ENCODE measurements at regions not wholly inside any gene's neighbourhood (a gene's known extent, or its start where the extent isn't known, plus 50 kb on each side); places are given as distances from the start of the nearest gene placed in this dataset.

DNA sequence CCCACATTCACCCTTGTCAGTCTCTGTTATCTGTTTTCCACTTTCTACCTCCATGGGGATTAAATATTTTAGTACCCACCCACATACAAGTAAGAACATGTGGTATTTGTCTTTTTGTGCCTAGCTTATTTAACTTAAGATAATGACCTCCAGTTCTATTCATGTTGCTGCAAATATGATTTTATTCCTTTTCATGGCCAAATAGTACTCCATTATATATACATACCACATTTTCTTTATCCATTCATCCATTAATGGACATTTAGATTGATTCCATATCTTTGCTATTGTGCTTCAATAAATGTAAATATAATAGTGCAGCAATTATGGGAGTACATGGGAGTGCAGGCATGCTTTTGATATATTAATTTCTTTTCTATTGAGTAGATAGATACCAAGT is 185.8 kb downstream of the RPAP3 start:
- DNase-seq (ENCODE audit: low read depth), result no peak
- TF ChIP-seq, protein P1, sequence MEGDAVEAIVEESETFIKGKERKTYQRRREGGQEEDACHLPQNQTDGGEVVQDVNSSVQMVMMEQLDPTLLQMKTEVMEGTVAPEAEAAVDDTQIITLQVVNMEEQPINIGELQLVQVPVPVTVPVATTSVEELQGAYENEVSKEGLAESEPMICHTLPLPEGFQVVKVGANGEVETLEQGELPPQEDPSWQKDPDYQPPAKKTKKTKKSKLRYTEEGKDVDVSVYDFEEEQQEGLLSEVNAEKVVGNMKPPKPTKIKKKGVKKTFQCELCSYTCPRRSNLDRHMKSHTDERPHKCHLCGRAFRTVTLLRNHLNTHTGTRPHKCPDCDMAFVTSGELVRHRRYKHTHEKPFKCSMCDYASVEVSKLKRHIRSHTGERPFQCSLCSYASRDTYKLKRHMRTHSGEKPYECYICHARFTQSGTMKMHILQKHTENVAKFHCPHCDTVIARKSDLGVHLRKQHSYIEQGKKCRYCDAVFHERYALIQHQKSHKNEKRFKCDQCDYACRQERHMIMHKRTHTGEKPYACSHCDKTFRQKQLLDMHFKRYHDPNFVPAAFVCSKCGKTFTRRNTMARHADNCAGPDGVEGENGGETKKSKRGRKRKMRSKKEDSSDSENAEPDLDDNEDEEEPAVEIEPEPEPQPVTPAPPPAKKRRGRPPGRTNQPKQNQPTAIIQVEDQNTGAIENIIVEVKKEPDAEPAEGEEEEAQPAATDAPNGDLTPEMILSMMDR (IDR thresholded peaks at IDR 0.05; ENCODE audit: insufficient read depth, low read length, poor library complexity, severe bottlenecking), result no peak
- no peaks in the 10 kb centered on the region for H3K27me3 ChIP-seq (ENCODE audit: control insufficient read depth, insufficient read depth, low read length)
- no peaks in the 10 kb centered on the region for H3K36me3 ChIP-seq (ENCODE audit: control insufficient read depth, insufficient read depth, low read length)
- H3K4me3 ChIP-seq (ENCODE audit: low read depth, low read length), result no peak overlapping the region

DNA sequence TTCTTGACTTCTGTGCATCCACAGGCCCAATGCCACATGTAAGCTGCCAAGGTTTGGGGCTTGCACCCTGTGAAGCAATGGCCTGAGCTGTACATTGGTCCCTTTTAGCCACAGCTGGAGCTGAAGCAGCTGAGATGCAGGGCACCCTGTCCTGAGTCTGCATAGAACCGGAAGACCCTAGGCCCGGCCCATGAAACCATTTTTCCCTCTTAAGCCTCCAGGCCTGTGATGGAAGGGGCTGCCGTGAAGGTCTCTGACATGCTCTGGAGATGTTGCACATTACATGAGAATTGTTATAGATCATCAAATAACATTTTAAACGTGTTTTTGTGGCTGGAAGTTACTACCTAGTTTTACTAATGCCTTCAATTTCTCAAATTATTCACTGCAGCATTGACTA is 188.7 kb downstream of the RPAP3 start:
- no peak for DNase-seq (ENCODE audit: low read depth)
- Histone ChIP-seq H3K27me3 (ENCODE audit: control insufficient read depth, insufficient read depth, low read length) (no peaks in the 10 kb centered on the region), H3K4me3 (ENCODE audit: low read depth, low read length) (no peak overlapping the region), H3K36me3 (ENCODE audit: control insufficient read depth, insufficient read depth, low read length) (no peaks in the 10 kb centered on the region)
- TF ChIP-seq, protein P1 (IDR thresholded peaks at IDR 0.05; ENCODE audit: insufficient read depth, low read length, poor library complexity, severe bottlenecking), result no peak

DNA sequence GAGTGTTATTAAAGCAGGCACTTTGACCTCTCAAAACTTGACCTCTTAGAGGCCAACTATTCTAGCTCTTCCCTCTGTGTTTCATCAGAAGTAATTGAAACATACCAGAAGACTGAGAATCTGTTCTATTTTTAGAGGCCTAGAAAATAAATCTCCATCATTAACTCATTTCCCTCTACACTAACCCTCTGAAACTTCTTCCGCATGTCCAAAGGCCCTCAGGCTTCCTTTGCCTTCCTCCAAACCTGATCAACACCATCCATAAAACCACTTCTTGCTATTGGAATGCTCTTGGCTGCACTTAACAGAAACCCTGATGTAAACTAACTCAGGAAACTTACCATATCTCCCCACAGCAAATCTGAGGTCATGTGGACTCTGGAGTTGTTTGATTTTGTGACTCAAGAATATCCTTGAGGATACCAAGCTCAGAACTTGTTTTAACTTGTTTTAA is 196.4 kb downstream of the RPAP3 start:
- Histone ChIP-seq H3K4me3 (ENCODE audit: low read depth, low read length) (no peak overlapping the region), H3K27me3 (ENCODE audit: control insufficient read depth, insufficient read depth, low read length) (no peaks in the 10 kb centered on the region), H3K36me3 (ENCODE audit: control insufficient read depth, insufficient read depth, low read length) (no peaks in the 10 kb centered on the region)
- TF ChIP-seq, protein P1 (IDR thresholded peaks at IDR 0.05; ENCODE audit: insufficient read depth, low read length, poor library complexity, severe bottlenecking), result no peak
- DNase-seq (ENCODE audit: low read depth), result no peak

DNA sequence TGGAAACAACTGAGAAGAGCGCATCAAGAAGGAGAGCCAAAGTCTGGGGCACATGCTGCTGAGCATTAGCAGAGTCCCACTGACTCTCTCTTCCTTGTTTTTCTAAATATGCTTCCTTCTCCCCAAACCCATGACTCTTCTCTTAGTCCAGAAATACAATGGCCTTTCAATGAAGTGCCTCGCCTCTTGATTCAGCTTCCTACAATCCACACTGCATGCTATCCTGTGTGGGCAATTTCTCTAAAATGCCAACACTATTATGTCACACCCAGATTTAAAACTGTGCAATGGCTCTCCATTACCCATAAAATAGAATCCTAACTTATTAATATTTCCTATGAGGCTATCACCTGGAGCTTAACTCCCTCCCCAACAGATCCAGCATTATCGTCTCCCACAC is 198.6 kb downstream of the RPAP3 start:
- DNase-seq (ENCODE audit: low read depth), result no peak
- no peaks in the 10 kb centered on the region for H3K27me3 ChIP-seq (ENCODE audit: control insufficient read depth, insufficient read depth, low read length)
- H3K4me3 ChIP-seq (ENCODE audit: low read depth, low read length), result no peak overlapping the region
- TF ChIP-seq, protein P1 (IDR thresholded peaks at IDR 0.05; ENCODE audit: insufficient read depth, low read length, poor library complexity, severe bottlenecking), result no peak
- no peaks in the 10 kb centered on the region for H3K36me3 ChIP-seq (ENCODE audit: control insufficient read depth, insufficient read depth, low read length)

DNA sequence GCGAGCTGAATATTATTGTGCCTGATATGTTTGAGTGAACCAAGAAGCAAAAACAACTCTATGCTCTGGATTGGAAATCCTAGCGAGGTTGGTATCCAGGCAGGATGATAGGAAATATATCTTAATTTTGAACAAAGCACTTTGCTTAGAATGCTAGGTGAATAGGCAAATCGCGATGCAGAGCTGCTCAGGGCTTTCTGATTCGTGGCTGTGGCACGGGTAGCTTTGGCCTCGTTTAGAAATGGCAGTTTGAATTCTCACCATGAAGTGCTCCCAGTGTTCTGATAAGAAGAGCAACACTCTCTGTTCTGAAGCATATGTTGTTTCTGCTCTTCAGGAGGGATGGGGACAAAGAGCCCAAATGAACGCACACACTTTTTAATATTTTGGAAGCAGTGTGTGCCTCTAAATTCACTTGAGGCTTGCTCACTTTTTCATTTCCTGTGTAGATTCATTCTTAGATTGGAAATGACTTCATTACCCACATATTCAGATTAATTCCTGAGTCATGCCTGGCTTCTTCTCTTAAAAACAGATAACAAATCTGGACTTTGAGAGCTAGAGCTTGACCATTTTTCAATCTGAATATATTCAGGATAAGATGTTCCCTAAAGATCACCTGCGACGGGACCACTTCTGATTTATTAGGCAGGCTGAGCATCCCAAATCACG is 200.9 kb downstream of the RPAP3 start:
- no peaks in the 10 kb centered on the region for H3K36me3 ChIP-seq (ENCODE audit: control insufficient read depth, insufficient read depth, low read length)
- TF ChIP-seq, protein P1 (IDR thresholded peaks at IDR 0.05; ENCODE audit: insufficient read depth, low read length, poor library complexity, severe bottlenecking), result no peak
- H3K4me3 ChIP-seq (ENCODE audit: low read depth, low read length), result no peak overlapping the region
- H3K27me3 ChIP-seq (ENCODE audit: control insufficient read depth, insufficient read depth, low read length), result no peaks in the 10 kb centered on the region
- no peak for DNase-seq (ENCODE audit: low read depth)

DNA sequence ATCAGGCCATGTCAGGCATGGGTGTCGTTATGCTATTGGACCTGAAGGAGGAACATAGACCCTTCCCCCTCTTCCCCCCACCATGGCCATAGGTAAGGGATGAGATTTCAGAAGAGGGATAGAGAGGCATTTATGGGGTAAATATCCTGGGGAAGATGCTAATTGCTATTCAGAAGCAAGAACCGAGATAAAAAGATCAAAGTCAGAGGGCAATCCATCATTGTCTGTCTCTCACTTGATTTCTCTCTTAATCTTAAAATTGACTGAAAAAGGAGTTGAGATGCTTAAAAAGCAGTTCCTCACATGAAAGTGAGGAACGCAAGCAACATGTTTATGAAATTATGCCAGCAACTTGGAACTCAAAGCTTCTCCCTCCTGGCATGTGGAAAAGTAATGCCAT is 212.0 kb downstream of the RPAP3 start:
- H3K27me3 ChIP-seq (ENCODE audit: control insufficient read depth, insufficient read depth, low read length), result no peaks in the 10 kb centered on the region
- H3K36me3 ChIP-seq (ENCODE audit: control insufficient read depth, insufficient read depth, low read length), result no peaks in the 10 kb centered on the region
- TF ChIP-seq, protein P1 (IDR thresholded peaks at IDR 0.05; ENCODE audit: insufficient read depth, low read length, poor library complexity, severe bottlenecking), result no peak
- H3K4me3 ChIP-seq (ENCODE audit: low read depth, low read length), result no peak overlapping the region
- no peak for DNase-seq (ENCODE audit: low read depth)
